ENCODE measurements at regions not wholly inside any gene's neighbourhood (a gene's known extent, or its start where the extent isn't known, plus 50 kb on each side); places are given as distances from the start of the nearest gene placed in this dataset.

- TF ChIP-seq POLR2AphosphoS5 (IDR thresholded peaks at IDR 0.05) = peak in 1 of 3 donors; percentile 27
- TF ChIP-seq POLR2A (IDR thresholded peaks at IDR 0.05) = no peak
- no peak for TF ChIP-seq CTCF (IDR thresholded peaks at IDR 0.05)
- WGBS, 2 donors (ENCODE audit: low coverage in 1 of 2) = 46 to 80% methylated on average over 2 to 3 of the region's 3 CpGs
- H3K9me3 ChIP-seq = no peaks in the 10 kb centered on the region
- H3K4me3 ChIP-seq = no peak overlapping the region
- peak overlapping the region in 3 of 4 donors; percentile 38 to 56 (median 47) for H3K27ac ChIP-seq
- peak; percentile 51 for DNase-seq
- no peaks in the 10 kb centered on the region for H3K36me3 ChIP-seq
- no peaks in the 10 kb centered on the region for H3K27me3 ChIP-seq
- intact Hi-C loops (cut with DNase I; ENCODE audit: low total_unique reads) (no loop called here), in situ Hi-C loops (cut with MboI; ENCODE audit: low pct_ligation_motif_present in 1 of 4, low pct_unique_long_range_greater_than_20kb in 1 of 4, low sequenced_read_pairs in 3 of 4) (no loop called here)
- peaks cover 0 to 27% (median 9%) of the 10 kb centered on the region in 4 donors for H3K4me1 ChIP-seq
These were observed 106.9 kb downstream of the P2RY1 start for GRCh38 chr3:152941859-152942258.

GRCh38 chr3:152942366-152942765, 107.4 kb downstream of the P2RY1 start:
- no peak for DNase-seq
- no peaks in the 10 kb centered on the region for H3K9me3 ChIP-seq
- no peak for TF ChIP-seq EP300 (IDR thresholded peaks at IDR 0.05; ENCODE audit: low read depth)
- no peak for TF ChIP-seq CTCF (IDR thresholded peaks at IDR 0.05)
- TF ChIP-seq POLR2A (IDR thresholded peaks at IDR 0.05) = no peak
- no peak for TF ChIP-seq POLR2AphosphoS5 (IDR thresholded peaks at IDR 0.05)
- H3K27ac ChIP-seq = peak overlapping the region in 3 of 4 donors; percentile 38 to 56 (median 47)
- H3K27me3 ChIP-seq = no peaks in the 10 kb centered on the region
- no peaks in the 10 kb centered on the region for H3K36me3 ChIP-seq
- intact Hi-C loops (cut with DNase I; ENCODE audit: low total_unique reads) = no loop called here
- H3K4me1 ChIP-seq = peaks cover 0 to 27% (median 9%) of the 10 kb centered on the region in 4 donors
- H3K4me3 ChIP-seq = no peak overlapping the region
- in situ Hi-C loops (cut with MboI; ENCODE audit: low pct_ligation_motif_present in 1 of 4, low pct_unique_long_range_greater_than_20kb in 1 of 4, low sequenced_read_pairs in 3 of 4) = no loop called here
- 78 to 87% methylated on average over 3 of the region's 3 CpGs for WGBS, 2 donors (ENCODE audit: low coverage in 1 of 2)

GRCh38 chr3:152943645-152944044, 108.7 kb downstream of the P2RY1 start:
- DNase-seq = peak; percentile 33

GRCh38 chr3:152944671-152945070, 109.7 kb downstream of the P2RY1 start:
- no peak overlapping the region for H3K27ac ChIP-seq
- TF ChIP-seq POLR2AphosphoS5 (IDR thresholded peaks at IDR 0.05) (no peak), CTCF (IDR thresholded peaks at IDR 0.05) (no peak), EP300 (IDR thresholded peaks at IDR 0.05; ENCODE audit: low read depth) (no peak), POLR2A (IDR thresholded peaks at IDR 0.05) (no peak)
- no peaks in the 10 kb centered on the region for H3K36me3 ChIP-seq
- intact Hi-C loops (cut with DNase I; ENCODE audit: low total_unique reads) = no loop called here
- no peaks in the 10 kb centered on the region for H3K9me3 ChIP-seq
- 86 to 93% methylated on average over 1 of the region's 1 CpG for WGBS, 2 donors (ENCODE audit: low coverage in 1 of 2)
- H3K4me1 ChIP-seq = peaks cover 0 to 27% (median 9%) of the 10 kb centered on the region in 4 donors
- no peak for DNase-seq
- in situ Hi-C loops (cut with MboI; ENCODE audit: low pct_ligation_motif_present in 1 of 4, low pct_unique_long_range_greater_than_20kb in 1 of 4, low sequenced_read_pairs in 3 of 4) = no loop called here
- H3K4me3 ChIP-seq = no peak overlapping the region
- H3K27me3 ChIP-seq = no peaks in the 10 kb centered on the region

More at GRCh38 chr3:152943645-152944044, 108.7 kb downstream of the P2RY1 start:
- Histone ChIP-seq H3K4me1 (peaks cover 0 to 27% (median 9%) of the 10 kb centered on the region in 4 donors), H3K27me3 (no peaks in the 10 kb centered on the region), H3K4me3 (no peak overlapping the region), H3K27ac (peak overlapping the region in 1 of 4 donors; percentile 56), H3K9me3 (no peaks in the 10 kb centered on the region), H3K36me3 (no peaks in the 10 kb centered on the region)
- no peak for TF ChIP-seq POLR2A (IDR thresholded peaks at IDR 0.05)
- TF ChIP-seq CTCF (IDR thresholded peaks at IDR 0.05) = no peak
- TF ChIP-seq POLR2AphosphoS5 (IDR thresholded peaks at IDR 0.05) = peak in 1 of 3 donors; percentile 24
- intact Hi-C loops (cut with DNase I; ENCODE audit: low total_unique reads) (no loop called here), in situ Hi-C loops (cut with MboI; ENCODE audit: low pct_ligation_motif_present in 1 of 4, low pct_unique_long_range_greater_than_20kb in 1 of 4, low sequenced_read_pairs in 3 of 4) (no loop called here)
- WGBS, 2 donors (ENCODE audit: low coverage in 1 of 2) = 18 to 39% methylated on average over 3 of the region's 3 CpGs

Data from transverse colon (tissue), 4 donors.